Vagina (tissue), 2 donors: ENCODE measurements at regions not wholly inside any gene's neighbourhood (a gene's known extent, or its start where the extent isn't known, plus 50 kb on each side); places are given as distances from the start of the nearest gene placed in this dataset.

Source experiments
- CTCF ChIP-seq, 3 experiments: fragments of 450-650 bp in 2 of 3; fragments of 200-600 bp in 1 of 3; sonication (generic) in 1 of 3; IDR thresholded peaks; one replicate each; pipeline ENCODE4 v1.5.1; 2017 to 2019; ENCODE audit warnings: antibody characterized with exemption in 3 of 3, mild to moderate bottlenecking in 2 of 3, moderate library complexity in 2 of 3
- POLR2A ChIP-seq, 2 donors: fragments of 450-650 bp; IDR thresholded peaks; one replicate each; pipeline ENCODE4 v1.6.1; 2017; ENCODE audit warnings: antibody characterized with exemption in 2 of 2, mild to moderate bottlenecking in 2 of 2, moderate library complexity in 2 of 2
- POLR2AphosphoS5 ChIP-seq, 2 donors: sonication (generic); formaldehyde crosslinking; IDR thresholded peaks; one replicate each; pipeline ENCODE4 v1.9.0; 2017; ENCODE audit warnings: antibody characterized with exemption in 2 of 2, mild to moderate bottlenecking in 2 of 2, low read depth in 1 of 2; ENCODE audit not compliant: insufficient read depth in 1 of 2

GRCh38 chr4:173777421-173777820 lies 247.4 kb upstream of the HAND2 start:
- TF ChIP-seq CTCF (IDR thresholded peaks at IDR 0.05) (no peak), POLR2A (IDR thresholded peaks at IDR 0.05) (no peak), POLR2AphosphoS5 (IDR thresholded peaks at IDR 0.05; ENCODE audit: insufficient read depth in 1 of 2, low read depth in 1 of 2) (no peak)
